ENCODE measurements at regions not wholly inside any gene's neighbourhood (a gene's known extent, or its start where the extent isn't known, plus 50 kb on each side); places are given as distances from the start of the nearest gene placed in this dataset.

DNA sequence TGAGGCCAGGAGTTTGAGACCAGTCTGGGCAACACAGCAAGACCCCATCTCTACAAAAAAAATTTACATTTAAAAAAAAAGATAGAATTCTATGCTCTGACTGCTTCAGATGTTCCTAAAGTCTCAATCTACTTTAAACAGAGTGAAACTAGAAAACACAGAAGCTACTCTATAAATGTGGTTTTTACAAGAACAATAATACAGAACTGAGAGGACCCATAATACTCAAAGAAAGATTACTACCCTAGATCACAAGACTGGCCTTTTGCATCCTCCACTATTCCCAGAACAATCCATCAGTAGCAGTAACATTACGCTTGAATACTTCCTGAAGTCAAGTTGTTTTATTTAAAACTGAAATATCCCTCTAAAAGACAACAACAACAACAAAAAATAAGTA lies 119.4 kb downstream of the ZFAND4 start:
- TF ChIP-seq, protein P1, sequence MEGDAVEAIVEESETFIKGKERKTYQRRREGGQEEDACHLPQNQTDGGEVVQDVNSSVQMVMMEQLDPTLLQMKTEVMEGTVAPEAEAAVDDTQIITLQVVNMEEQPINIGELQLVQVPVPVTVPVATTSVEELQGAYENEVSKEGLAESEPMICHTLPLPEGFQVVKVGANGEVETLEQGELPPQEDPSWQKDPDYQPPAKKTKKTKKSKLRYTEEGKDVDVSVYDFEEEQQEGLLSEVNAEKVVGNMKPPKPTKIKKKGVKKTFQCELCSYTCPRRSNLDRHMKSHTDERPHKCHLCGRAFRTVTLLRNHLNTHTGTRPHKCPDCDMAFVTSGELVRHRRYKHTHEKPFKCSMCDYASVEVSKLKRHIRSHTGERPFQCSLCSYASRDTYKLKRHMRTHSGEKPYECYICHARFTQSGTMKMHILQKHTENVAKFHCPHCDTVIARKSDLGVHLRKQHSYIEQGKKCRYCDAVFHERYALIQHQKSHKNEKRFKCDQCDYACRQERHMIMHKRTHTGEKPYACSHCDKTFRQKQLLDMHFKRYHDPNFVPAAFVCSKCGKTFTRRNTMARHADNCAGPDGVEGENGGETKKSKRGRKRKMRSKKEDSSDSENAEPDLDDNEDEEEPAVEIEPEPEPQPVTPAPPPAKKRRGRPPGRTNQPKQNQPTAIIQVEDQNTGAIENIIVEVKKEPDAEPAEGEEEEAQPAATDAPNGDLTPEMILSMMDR (IDR thresholded peaks at IDR 0.05; ENCODE audit: low read length) = no peak
- no peak for TF ChIP-seq EZH2 (IDR thresholded peaks at IDR 0.05; ENCODE audit: borderline replicate concordance, low read length)
